ENCODE measurements at regions not wholly inside any gene's neighbourhood (a gene's known extent, or its start where the extent isn't known, plus 50 kb on each side); places are given as distances from the start of the nearest gene placed in this dataset.

DNA sequence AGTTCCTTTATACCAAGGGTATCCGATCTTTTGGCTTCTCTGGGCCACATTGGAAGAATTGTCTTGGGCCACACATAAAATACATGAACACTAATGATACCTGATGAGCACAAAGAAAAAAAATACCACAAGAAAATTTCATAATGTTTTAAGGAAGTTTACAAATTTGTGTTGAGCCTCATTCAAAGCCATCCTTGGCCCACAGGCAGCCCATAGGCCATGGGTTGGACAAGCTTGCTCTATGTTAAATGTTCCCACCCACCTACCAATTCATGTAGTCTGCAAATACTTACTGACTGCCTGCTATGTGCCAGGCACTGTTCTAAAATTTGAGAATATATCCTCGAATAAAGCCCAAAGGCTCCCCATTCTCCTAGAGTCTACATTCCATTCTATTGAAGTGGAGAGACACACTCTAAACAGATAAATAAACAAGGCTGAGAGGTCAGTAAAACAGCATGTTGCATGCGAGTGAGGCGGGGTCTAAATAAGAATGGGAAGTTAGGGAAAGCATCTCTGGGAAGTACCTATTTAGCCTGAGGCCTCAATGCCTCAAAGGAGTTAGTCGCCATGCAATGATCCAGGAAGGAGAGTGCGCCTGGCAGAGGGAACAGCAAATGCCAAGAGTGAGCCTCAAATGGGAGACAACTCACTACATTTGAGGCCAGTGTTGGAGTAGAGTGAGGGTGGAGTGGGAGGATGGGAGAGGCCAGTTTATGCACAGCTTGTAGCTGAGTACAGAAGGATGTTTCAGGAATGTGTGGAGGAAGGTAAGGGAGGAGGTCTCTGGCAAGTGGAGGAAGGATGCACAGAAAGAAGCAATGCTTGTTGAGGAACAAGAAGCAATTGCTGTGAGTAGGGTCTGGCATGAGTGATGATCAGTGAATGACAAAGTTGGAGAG, 52.5 kb upstream of the CLDN10 start:
- no peaks in the 10 kb centered on the region for H3K23me2 ChIP-seq (ENCODE audit: insufficient read length, low read depth, low read length, poor library complexity, severe bottlenecking)
- H2BK20ac ChIP-seq (ENCODE audit: low read depth, low read length, poor library complexity, severe bottlenecking), result no peak overlapping the region
- H3K79me2 ChIP-seq (ENCODE audit: insufficient read depth, low read length), result no peaks in the 10 kb centered on the region
- H3K18ac ChIP-seq (ENCODE audit: insufficient read length, low read depth, low read length), result no peak overlapping the region
- H3K4ac ChIP-seq (ENCODE audit: low read depth, low read length), result no peak overlapping the region
- H3K9me3 ChIP-seq (ENCODE audit: control insufficient read depth, low read depth, low read length), result no peaks in the 10 kb centered on the region
- no peak overlapping the region for H3K27ac ChIP-seq (ENCODE audit: insufficient read length, low read depth, low read length)
- H3K4me3 Mint-ChIP-seq, result no peak overlapping the region
- H3K4me1 ChIP-seq (ENCODE audit: insufficient read depth, low read length), result no peaks in the 10 kb centered on the region; the same call in 1 of the 2 replicates
- H2BK120ac ChIP-seq (ENCODE audit: low read depth, low read length, poor library complexity, severe bottlenecking), result no peak overlapping the region
- no peak overlapping the region for H3K56ac ChIP-seq (ENCODE audit: insufficient read length, low read depth, low read length)
- H3K27ac Mint-ChIP-seq, result no peak overlapping the region
- no CpG with 5 or more reads among the region's 6 CpGs for WGBS (ENCODE audit: extremely low coverage, insufficient read length, low lambda C conversion rate)
- H3K36me3 Mint-ChIP-seq (ENCODE audit: insufficient read depth in 1 of 3, low read depth in 3 of 3), result peaks cover 0 to 15% (median 3%) of the 10 kb centered on the region in 3 experiments; a peak in 3 of 7 replicates
- H3K27me3 Mint-ChIP-seq (ENCODE audit: low read depth), result peaks cover 3% of the 10 kb centered on the region; the same call in 1 of the 2 replicates
- H3K23ac ChIP-seq (ENCODE audit: insufficient read length, low read depth, low read length), result no peak overlapping the region
- no peak overlapping the region for H2AFZ ChIP-seq (ENCODE audit: low read length)
- peaks cover 11 to 23% of the 10 kb centered on the region in 2 experiments for H3K9me3 Mint-ChIP-seq
- no peak overlapping the region for H3K4me2 ChIP-seq (ENCODE audit: insufficient read depth, insufficient read length, low read length)
- no peaks in the 10 kb centered on the region for H3K27me3 ChIP-seq (ENCODE audit: insufficient read depth, low read length)
- H2BK15ac ChIP-seq (ENCODE audit: low read depth, low read length), result no peak overlapping the region
- no peak overlapping the region for H2BK5ac ChIP-seq (ENCODE audit: insufficient read length, low read length)
- no peak overlapping the region for H4K91ac ChIP-seq (ENCODE audit: insufficient read length, low read depth, low read length)
- no peak overlapping the region for H2BK12ac ChIP-seq (ENCODE audit: insufficient read length, low read depth, low read length)
- H3K4me1 Mint-ChIP-seq, result peaks cover 11 to 17% of the 10 kb centered on the region in 2 experiments
- H2AK5ac ChIP-seq (ENCODE audit: insufficient read length, low read length), result no peak overlapping the region
- TF ChIP-seq CTCF (conservative IDR thresholded peaks at IDR 0.05), result no peak
- H3K14ac ChIP-seq (ENCODE audit: insufficient read depth, low read length), result no peak overlapping the region
- H4K20me1 ChIP-seq (ENCODE audit: control insufficient read depth, insufficient read depth, insufficient read length), result no peaks in the 10 kb centered on the region
- H3T11ph ChIP-seq (ENCODE audit: low read length), result no peak overlapping the region
- H3K9ac ChIP-seq (ENCODE audit: extremely low read depth, insufficient read length, low read length), result no peak overlapping the region
- no peak overlapping the region for H4K8ac ChIP-seq (replicated peaks; ENCODE audit: insufficient read length, low read depth, low read length)
- H4K5ac ChIP-seq (ENCODE audit: insufficient read length, low read depth, low read length), result no peak overlapping the region
- H3K79me1 ChIP-seq (ENCODE audit: insufficient read depth, low read depth, low read length, poor library complexity, severe bottlenecking), result no peaks in the 10 kb centered on the region
- no peak for DNase-seq

Data from H9 (cell line).